DMS153 treated with DMSO at 0.1 percent for 48 hours (cell line): ENCODE measurements at regions not wholly inside any gene's neighbourhood (a gene's known extent, or its start where the extent isn't known, plus 50 kb on each side); places are given as distances from the start of the nearest gene placed in this dataset.
"Not testable (repeated sequence)": the region's sequence is repeated elsewhere in the genome, so short reads cannot be mapped to it uniquely, and the experiment has no call there.

Experiments used
- DNase-seq: peaks from one replicate; lab custom pipeline; 2025; ENCODE audit not compliant: unreplicated experiment; lab: John Stamatoyannopoulos, UW

DNA sequence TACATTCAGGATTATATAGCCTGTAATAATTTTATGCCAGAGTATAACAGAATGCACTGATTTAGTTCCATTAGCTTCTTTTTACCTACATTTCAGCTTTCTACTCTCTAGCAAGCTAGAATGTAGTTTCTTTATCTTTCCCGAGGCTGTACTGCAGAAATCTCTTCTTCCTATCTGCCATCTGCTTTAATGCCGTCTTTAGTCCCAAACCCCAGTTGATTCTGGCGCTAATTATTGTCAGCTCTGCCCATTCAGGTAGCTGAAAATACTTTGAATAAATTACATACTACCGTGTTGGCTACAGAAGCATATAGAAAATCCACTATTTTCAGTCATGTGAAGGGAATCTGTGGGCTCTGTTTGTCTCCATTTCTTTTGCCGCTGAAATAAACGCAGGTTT, 706.7 kb downstream of the NTRK3 start:
- no peak for DNase-seq

- DNase-seq: peak; percentile 11
These were observed 707.2 kb downstream of the NTRK3 start for GRCh38 chr15:87549296-87549695.

DNA sequence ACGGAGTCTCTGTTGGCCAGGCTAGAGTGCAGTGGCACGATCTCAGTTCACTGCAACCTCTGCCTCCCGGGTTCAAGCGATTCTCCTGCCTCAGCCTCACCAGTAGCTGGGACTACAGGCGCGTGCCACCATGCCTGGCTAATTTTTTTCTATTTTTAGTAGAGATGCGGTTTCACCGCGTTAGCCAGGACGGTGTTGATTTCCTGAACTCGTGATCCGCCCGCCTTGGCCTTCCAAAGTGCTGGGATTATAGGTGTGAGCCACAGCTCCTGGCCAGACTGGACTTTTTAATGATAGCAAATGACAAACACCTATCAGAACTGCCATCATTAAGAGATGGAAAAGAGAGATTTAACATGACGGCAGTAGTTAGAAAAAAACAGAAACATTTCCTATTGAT, 707.9 kb downstream of the NTRK3 start:
- not testable (repeated sequence) for DNase-seq

DNA sequence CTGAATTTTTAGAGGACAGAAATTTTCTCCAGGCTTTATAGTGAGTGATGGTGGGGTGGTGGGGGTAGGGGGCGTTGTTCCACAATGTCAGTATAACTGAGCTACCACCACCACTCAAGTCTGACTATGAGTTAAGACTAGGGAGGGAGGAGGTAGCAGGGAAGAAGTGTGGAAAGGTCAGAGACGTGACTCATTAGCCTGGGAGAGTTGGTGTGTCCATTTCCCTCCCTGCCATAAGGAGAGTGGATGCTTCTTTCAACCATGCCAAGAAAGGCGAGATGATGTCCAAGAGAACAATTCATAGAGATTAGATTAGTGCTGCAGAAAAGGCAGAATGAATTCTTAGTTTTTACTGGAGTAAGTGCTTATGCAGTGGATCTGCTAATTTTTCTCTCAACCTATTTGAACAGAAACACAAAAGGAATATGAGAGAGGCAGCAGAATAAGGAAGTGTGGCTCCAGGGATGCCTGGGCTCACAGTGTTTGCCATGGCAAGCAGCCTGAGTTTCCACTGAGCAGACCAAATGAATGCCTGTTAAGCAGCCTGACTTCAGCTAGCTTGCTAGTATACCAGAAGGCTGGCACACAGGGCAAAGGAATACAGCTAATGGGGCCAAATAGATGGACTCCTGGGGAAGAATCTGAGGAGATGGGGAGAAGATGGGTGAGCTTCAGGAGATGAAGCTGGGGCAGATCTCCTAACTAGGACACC, 708.9 kb downstream of the NTRK3 start:
- DNase-seq: no peak

DNA sequence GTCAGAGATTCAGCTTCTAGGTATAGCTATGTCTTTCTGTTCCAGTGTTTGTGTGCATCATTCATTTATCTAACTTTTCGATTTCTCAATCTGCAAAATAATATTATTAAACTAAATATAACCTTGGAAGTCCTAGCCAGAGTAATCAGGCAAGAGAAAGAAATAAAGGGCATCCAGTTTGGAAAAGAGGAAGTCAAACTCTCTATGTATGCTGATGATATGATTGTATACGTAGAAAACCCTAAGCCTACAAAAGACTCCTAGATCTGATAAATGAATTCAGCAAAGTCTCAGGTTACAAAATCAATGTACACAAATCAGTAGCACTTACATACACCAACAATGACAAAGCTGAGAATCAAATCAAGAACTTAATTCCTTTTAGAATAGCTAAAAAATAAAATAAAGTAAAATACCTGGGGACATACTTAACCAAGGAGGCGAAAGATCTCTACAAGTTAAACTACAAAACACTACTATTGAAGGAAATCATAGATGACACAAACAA, 718.2 kb downstream of the NTRK3 start:
- no peak for DNase-seq

- no peak for DNase-seq
These were observed 719.2 kb downstream of the NTRK3 start for GRCh38 chr15:87537295-87537694.

- not testable (repeated sequence) for DNase-seq
These were observed 722.9 kb downstream of the NTRK3 start for GRCh38 chr15:87533637-87534036.

GRCh38 chr15:87528873-87529272, 727.7 kb downstream of the NTRK3 start:
- no peak for DNase-seq

DNA sequence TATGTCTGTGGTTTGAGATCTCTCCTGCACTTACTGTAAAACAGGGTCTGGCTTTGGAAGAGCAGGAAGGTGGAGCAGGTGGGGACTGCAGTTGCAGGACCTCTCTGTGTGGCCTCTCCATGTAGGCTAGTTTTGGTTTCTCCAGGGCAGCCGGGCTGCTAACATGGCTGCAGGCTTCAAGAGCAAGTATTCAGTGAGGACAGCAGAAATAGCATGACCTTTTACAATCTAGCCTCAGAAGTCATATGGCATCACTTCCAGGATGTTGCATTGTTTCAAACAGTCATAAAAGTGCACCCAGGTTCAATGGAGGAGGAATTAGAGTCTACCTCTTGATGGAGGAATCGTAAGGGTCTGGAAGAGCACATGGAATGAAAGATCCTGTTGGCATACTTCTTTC, 728.7 kb downstream of the NTRK3 start:
- no peak for DNase-seq

DNA sequence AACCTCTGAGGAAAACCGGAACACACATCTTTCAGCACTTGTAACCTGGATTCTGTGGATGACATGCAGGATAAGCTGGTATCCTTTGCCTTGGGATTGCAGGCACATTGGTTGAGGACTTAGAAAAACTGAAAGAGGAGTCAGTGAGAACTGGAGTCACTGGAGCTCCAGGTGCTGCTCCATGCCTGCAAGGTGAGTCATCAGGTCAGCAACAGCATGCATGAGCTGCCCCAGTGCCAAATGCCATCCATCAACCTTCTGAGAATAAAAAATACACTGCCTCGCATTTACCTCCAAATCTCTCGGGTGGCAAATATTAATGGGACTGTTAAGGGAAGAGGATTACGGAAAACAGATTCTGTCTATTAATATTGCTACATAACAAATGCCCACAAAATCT, 729.1 kb downstream of the NTRK3 start:
- no peak for DNase-seq

DNA sequence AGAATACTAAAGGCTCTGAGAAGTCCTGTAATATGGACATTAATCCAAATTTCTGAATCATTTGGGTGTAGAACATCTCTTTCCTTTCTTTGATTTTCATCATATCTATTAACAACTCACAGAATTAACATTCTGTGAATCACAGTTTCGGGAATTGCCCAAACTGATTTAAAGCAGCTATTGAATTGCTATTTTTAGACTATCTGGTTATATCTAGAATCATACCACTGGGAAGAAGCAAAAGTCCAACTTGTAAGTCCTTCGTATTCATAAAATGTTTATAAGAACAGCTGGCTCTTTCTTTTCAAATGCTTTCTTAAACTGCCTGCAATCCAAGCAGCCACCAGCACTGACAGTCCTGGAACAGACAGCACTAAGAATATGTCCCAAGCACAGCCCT, 733.0 kb downstream of the NTRK3 start:
- no peak for DNase-seq

DNA sequence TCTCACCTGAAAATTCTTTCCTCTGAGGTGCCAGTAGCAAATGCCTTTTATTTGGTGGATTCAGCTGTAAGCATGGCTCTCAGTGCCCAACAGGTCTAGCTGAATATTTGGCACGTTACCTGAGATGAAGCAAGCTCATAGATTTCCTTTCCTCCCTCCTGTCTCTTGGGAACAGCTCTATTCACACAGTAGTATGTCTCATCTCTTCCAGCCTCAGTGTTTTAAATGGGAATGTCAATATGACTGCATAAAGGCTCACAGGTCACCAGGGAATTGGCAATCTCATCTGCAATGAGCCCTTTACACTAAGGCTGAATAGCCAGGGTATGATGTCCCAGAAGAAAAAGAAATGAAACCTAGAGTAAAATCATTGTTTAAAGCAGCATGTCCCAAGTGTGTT, 733.5 kb downstream of the NTRK3 start:
- DNase-seq: peak; percentile 67

DNA sequence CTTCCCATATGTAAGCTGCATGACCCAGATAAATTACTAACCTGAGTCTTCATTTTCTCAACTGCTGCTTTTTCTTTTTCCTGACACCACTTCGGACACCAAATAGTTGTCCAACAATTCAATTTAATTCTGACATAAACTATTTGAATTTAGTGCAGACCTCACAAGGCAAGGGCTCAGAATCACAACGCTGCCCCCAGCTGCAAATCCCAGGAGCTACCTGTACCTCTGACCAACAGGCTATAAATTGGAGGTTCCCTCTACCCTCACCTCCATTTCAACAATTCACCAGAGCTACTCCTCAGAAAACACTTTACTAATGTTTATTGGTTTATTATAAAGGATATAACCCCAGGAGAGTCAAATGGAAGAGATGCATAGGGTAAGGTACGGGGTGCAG, 737.6 kb downstream of the NTRK3 start:
- DNase-seq: no peak

- no peak for DNase-seq
These were observed 748.5 kb downstream of the NTRK3 start for GRCh38 chr15:87508086-87508485.

- DNase-seq: no peak
These were observed 754.4 kb downstream of the NTRK3 start for GRCh38 chr15:87502173-87502572.

DNA sequence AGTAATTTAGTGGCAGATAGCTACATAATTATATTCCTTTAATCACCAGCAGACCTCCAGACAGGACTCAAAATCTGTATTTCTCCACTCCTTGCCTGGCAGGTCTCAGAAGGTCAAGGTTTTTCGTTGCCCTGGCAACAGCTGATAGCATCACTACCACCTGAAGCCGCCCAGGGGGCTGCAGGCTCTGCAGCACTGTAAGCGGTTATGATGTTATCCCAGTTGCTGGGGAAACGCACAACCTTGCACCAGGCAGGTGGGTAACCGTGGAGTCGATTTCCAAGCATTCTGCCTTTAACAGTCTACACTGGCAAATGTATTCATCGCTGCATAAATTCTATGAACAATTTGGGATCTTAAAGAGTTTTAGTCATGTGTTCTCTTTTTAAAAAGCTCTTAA, 756.3 kb downstream of the NTRK3 start:
- DNase-seq: no peak

- DNase-seq: no peak
These were observed 758.0 kb downstream of the NTRK3 start for GRCh38 chr15:87498560-87498959.

- no peak for DNase-seq
These were observed 759.7 kb downstream of the NTRK3 start for GRCh38 chr15:87496795-87497194.

DNA sequence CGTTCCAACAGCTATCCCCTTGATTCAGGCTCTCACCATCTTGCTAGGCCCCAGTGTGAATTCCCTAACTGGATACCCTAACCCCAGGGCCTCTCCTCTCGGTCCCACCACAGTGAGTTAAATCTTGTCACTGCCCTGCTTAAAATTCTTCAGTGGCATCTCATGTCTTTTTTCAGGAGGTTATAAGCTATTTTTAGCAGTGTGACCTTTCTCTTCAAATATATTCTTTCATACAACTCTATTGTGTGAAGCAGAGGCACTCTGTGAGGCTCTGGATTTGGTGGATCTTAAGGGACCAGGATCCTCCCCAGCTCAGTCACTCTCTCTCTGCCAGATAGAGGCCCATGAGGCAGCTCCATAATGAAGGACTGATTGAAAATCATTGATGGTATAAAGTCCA, 760.4 kb downstream of the NTRK3 start:
- DNase-seq: no peak

DNA sequence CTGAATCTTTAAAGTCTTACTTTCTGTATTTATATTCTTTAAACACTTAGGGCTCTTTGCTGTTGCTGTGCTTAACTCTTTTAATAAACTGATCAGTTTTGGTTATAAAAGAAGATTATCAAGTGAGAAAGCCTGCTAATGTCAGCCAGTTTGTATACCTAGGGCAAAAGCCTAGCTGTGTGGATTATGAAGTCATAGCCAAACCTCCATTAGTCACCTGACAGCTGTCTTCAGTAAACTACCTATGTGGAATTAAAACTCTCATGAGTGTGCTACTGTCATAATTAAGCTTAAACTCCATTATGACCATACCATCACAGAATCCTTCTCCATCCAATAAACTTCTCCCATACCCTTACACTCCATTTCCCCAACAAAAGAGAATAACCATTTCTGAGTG, 762.7 kb downstream of the NTRK3 start:
- DNase-seq: no peak

GRCh38 chr15:87492321-87492720, 764.2 kb downstream of the NTRK3 start:
- DNase-seq: no peak

- no peak for DNase-seq
These were observed 765.9 kb downstream of the NTRK3 start for GRCh38 chr15:87490666-87491065.
